ENCODE measurements at regions not wholly inside any gene's neighbourhood (a gene's known extent, or its start where the extent isn't known, plus 50 kb on each side); places are given as distances from the start of the nearest gene placed in this dataset.

- TF ChIP-seq CTCF (IDR thresholded peaks at IDR 0.05 in 2 of 3, conservative IDR thresholded peaks at IDR 0.05 in 1 of 3; ENCODE audit: control insufficient read depth in 2 of 3, extremely low read depth in 1 of 3, insufficient read depth in 1 of 3, low read depth in 3 of 3, low read length in 3 of 3) (no peak), NFYB (IDR thresholded peaks at IDR 0.05; ENCODE audit: insufficient read depth, low read depth, low read length) (no peak), POLR2A (IDR thresholded peaks at IDR 0.05; ENCODE audit: low read depth, low read length) (no peak), EZH2 (IDR thresholded peaks at IDR 0.05; ENCODE audit: borderline replicate concordance, control insufficient read depth, low read depth, low read length) (no peak), USF2 (IDR thresholded peaks at IDR 0.05; ENCODE audit: borderline replicate concordance, low read depth, low read length) (no peak)
Measured at GRCh38 chr11:128086794-128087193, 500.6 kb downstream of the ETS1 start.

Data from GM12878 (cell line).